GM10266 (cell line): ENCODE measurements at regions not wholly inside any gene's neighbourhood (a gene's known extent, or its start where the extent isn't known, plus 50 kb on each side); places are given as distances from the start of the nearest gene placed in this dataset.

Source experiments
- DNase-seq: peaks from one replicate; pipeline ENCODE4 v3.0.0; 2012; ENCODE audit errors: extremely low spot score
- TF ChIP-seq, protein P1 (sequence below): IDR thresholded peaks from 2 replicates; pipeline ENCODE4 v1.5.1; 2012; ENCODE audit warnings: mild to moderate bottlenecking, low read depth; ENCODE audit not compliant: control insufficient read depth, insufficient read depth; ENCODE audit errors: missing control alignments

- DNase-seq: no peak
- TF ChIP-seq, protein P1, sequence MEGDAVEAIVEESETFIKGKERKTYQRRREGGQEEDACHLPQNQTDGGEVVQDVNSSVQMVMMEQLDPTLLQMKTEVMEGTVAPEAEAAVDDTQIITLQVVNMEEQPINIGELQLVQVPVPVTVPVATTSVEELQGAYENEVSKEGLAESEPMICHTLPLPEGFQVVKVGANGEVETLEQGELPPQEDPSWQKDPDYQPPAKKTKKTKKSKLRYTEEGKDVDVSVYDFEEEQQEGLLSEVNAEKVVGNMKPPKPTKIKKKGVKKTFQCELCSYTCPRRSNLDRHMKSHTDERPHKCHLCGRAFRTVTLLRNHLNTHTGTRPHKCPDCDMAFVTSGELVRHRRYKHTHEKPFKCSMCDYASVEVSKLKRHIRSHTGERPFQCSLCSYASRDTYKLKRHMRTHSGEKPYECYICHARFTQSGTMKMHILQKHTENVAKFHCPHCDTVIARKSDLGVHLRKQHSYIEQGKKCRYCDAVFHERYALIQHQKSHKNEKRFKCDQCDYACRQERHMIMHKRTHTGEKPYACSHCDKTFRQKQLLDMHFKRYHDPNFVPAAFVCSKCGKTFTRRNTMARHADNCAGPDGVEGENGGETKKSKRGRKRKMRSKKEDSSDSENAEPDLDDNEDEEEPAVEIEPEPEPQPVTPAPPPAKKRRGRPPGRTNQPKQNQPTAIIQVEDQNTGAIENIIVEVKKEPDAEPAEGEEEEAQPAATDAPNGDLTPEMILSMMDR: no peak
Measured at GRCh38 chr1:112234710-112235109, 161.3 kb upstream of the CTTNBP2NL start.

- TF ChIP-seq, protein P1: no peak
- no peak for DNase-seq
Measured at GRCh38 chr1:112237983-112238545, 157.9 kb upstream of the CTTNBP2NL start.

- no peak for DNase-seq
- TF ChIP-seq, protein P1: no peak
Measured at GRCh38 chr1:112239683-112240330, 156.2 kb upstream of the CTTNBP2NL start.

- TF ChIP-seq, protein P1: no peak
- DNase-seq: no peak
Measured at GRCh38 chr1:112242470-112242869, 153.5 kb upstream of the CTTNBP2NL start.

- TF ChIP-seq, protein P1: no peak
Measured at GRCh38 chr1:112244131-112244530, 151.9 kb upstream of the CTTNBP2NL start.

DNA sequence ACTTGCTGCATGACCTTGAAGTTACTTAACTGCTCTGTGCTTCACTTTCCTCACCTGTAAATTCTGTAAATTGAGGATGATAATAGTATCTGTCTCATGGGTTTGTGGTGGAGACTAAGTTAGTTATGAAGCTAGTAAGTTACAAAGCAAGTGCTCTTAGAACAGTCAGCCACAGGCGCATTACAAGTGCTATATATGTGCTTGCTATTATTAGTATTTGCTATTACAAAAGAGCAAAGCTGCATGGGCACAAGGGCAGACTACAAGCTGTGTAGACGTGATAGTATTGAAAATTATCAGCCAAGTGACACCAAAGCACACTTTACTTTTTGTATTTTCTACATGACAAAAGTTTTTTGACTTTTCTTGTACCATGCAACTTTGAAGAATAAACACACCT lies 150.9 kb upstream of the CTTNBP2NL start:
- no peak for DNase-seq
- TF ChIP-seq, protein P1: no peak

More at GRCh38 chr1:112244131-112244530, 151.9 kb upstream of the CTTNBP2NL start:
- no peak for DNase-seq

DNA sequence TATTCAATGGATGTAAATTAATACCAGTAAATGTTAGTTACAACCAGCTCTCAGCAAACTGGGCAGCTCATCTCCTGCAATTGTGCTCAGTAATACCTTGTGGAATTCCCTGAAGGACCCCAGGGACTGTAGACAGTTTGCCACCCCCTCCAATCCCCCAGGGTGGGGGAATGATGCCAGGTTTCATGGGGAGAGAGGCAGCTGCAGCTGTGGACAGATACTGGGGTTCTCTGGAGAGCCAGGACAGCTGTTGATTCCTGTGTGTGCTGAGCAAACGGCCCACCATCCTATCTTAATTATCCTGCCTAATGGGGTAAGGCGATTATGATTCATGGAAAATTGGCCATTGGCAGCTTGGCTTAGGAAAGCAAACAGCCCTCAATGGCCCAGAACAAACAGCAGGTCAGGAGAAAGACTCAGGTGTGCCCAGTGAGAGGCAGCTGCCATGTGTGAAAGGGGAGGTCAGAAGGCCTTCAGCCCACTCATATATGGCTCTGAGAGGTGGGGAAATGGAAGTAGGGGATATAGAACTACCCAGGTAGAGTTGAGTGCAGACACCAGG lies 148.9 kb upstream of the CTTNBP2NL start:
- TF ChIP-seq, protein P1: no peak
- no peak for DNase-seq
